CD14-positive monocyte (primary cell): ENCODE measurements at regions not wholly inside any gene's neighbourhood (a gene's known extent, or its start where the extent isn't known, plus 50 kb on each side); places are given as distances from the start of the nearest gene placed in this dataset.

ENCODE experiments used
- DNase-seq, 3 donors: peaks; one replicate each; pipeline ENCODE4 v3.0.0-alpha.2; 2011 to 2022
- H2AFZ ChIP-seq: 2 replicates; pipeline ENCODE4 v1.6.0; 2012; ENCODE audit warnings: mild to moderate bottlenecking, low read depth, low read length, inconsistent platforms; ENCODE audit not compliant: insufficient read depth, poor library complexity, severe bottlenecking
- H3K27ac ChIP-seq, 2 donors: 1 replicate in 1 of 2; 2 replicates in 1 of 2; pipeline ENCODE4 v1.5.1; 2012 to 2013; ENCODE audit warnings: low read length in 2 of 2, control low read depth in 1 of 2, inconsistent platforms in 1 of 2, low read depth in 1 of 2, mild to moderate bottlenecking in 1 of 2
- H3K27me3 ChIP-seq, 2 donors: one replicate each; pipeline versions ENCODE4 v1.6.0 to v1.6.1; 2011 to 2013; ENCODE audit warnings: low read length in 2 of 2; ENCODE audit not compliant: control insufficient read depth in 2 of 2, insufficient read depth in 2 of 2
- H3K36me3 ChIP-seq, 2 donors: replicated peaks in 1 of 2; 1 replicate in 1 of 2; 2 replicates in 1 of 2; pipeline versions ENCODE4 v1.5.1 to v1.6.1; 2012 to 2013; ENCODE audit warnings: low read length in 2 of 2, control low read depth in 1 of 2, inconsistent platforms in 1 of 2, mild to moderate bottlenecking in 1 of 2; ENCODE audit not compliant: insufficient read depth in 2 of 2, control insufficient read depth in 1 of 2
- H3K4me1 ChIP-seq, 2 donors: 1 replicate in 1 of 2; 2 replicates in 1 of 2; pipeline versions ENCODE4 v1.5.1 to v1.6.1; 2012 to 2013; ENCODE audit warnings: low read length in 2 of 2, control low read depth in 1 of 2, inconsistent platforms in 1 of 2, mild to moderate bottlenecking in 1 of 2, moderate library complexity in 1 of 2; ENCODE audit not compliant: insufficient read depth in 2 of 2, control insufficient read depth in 1 of 2
- H3K4me2 ChIP-seq: replicated peaks from 2 replicates; pipeline ENCODE3; 2012; ENCODE audit warnings: low read length, moderate library complexity, mild to moderate bottlenecking; ENCODE audit not compliant: poor library complexity, severe bottlenecking; ENCODE audit errors: extremely low read depth
- H3K4me3 ChIP-seq, 3 experiments: fragments of 200-600 bp in 1 of 3; sonication (generic) in 1 of 3; replicated peaks in 1 of 3; 1 replicate in 2 of 3; 2 replicates in 1 of 3; pipeline ENCODE4 v1.5.1; 2011 to 2013; ENCODE audit warnings: low read length in 3 of 3, mild to moderate bottlenecking in 3 of 3, control low read depth in 2 of 3, low read depth in 2 of 3, inconsistent platforms in 1 of 3, moderate library complexity in 1 of 3
- H3K79me2 ChIP-seq: 2 replicates; pipeline ENCODE4 v1.6.0; 2012; ENCODE audit warnings: mild to moderate bottlenecking, control low read depth, inconsistent platforms, low read length, moderate library complexity; ENCODE audit not compliant: insufficient read depth
- H3K9ac ChIP-seq: 2 replicates; pipeline ENCODE4 v1.6.0; 2017; ENCODE audit warnings: low read length, mild to moderate bottlenecking; ENCODE audit not compliant: insufficient read depth, poor library complexity, severe bottlenecking
- H3K9me3 ChIP-seq, 2 donors: replicated peaks in 1 of 2; 1 replicate in 1 of 2; 2 replicates in 1 of 2; pipeline versions ENCODE4 v1.5.1 to v1.6.1; 2012 to 2013; ENCODE audit warnings: low read length in 2 of 2, control low read depth in 1 of 2; ENCODE audit not compliant: control insufficient read depth in 1 of 2, insufficient read depth in 1 of 2
- H4K20me1 ChIP-seq: 2 replicates; pipeline ENCODE4 v1.6.0; 2012; ENCODE audit warnings: mild to moderate bottlenecking, low read length, control low read depth, moderate library complexity; ENCODE audit not compliant: insufficient read depth
- H3K27ac Mint-ChIP-seq, 7 donors: one replicate each; pipeline ENCODE4 v1.8.0; 2020; ENCODE audit warnings: mild to moderate bottlenecking in 7 of 7, mixed read lengths in 7 of 7, moderate library complexity in 6 of 7, inconsistent platforms in 2 of 7
- H3K27me3 Mint-ChIP-seq, 3 donors: one replicate each; pipeline ENCODE4 v1.8.0; 2021 to 2022; ENCODE audit warnings: low read depth in 3 of 3, mild to moderate bottlenecking in 3 of 3, mixed read lengths in 3 of 3, moderate library complexity in 3 of 3, inconsistent platforms in 1 of 3
- H3K36me3 Mint-ChIP-seq, 2 donors: one replicate each; pipeline ENCODE4 v1.8.0; 2020; ENCODE audit warnings: mixed read lengths in 2 of 2, inconsistent platforms in 1 of 2, mild to moderate bottlenecking in 1 of 2
- H3K4me1 Mint-ChIP-seq: one replicate; pipeline ENCODE4 v1.8.0; 2020; ENCODE audit warnings: mild to moderate bottlenecking, mixed read lengths
- H3K4me3 Mint-ChIP-seq, 2 donors: one replicate each; pipeline ENCODE4 v1.8.0; 2020; ENCODE audit warnings: mild to moderate bottlenecking in 2 of 2, mixed read lengths in 2 of 2, moderate library complexity in 1 of 2
- H3K9me3 Mint-ChIP-seq, 7 donors: one replicate each; pipeline ENCODE4 v1.8.0; 2020 to 2022; ENCODE audit warnings: mixed read lengths in 7 of 7, mild to moderate bottlenecking in 6 of 7, moderate library complexity in 6 of 7, inconsistent platforms in 2 of 7
- WGBS: methylation state at CpG from one replicate; pipeline ENCODE4 v1.1.5; 2013; ENCODE audit warnings: missing lambda C conversion rate; ENCODE audit not compliant: insufficient coverage; 5-methylcytosine and 5-hydroxymethylcytosine counted together
- intact Hi-C, 2 donors: fragments of 100-400 bp; cut with micrococcal nuclease; formaldehyde crosslinking; loops; one replicate each; pipeline versions ENCODE4 v1.15.0 to v1.15.1; 2023
- TF ChIP-seq, protein P1 (sequence below): fragments of 200-600 bp; IDR thresholded peaks from one replicate; pipeline ENCODE4 v1.8.0; 2022; ENCODE audit warnings: antibody characterized with exemption, mild to moderate bottlenecking

GRCh38 chr14:71594821-71595220 lies 337.4 kb upstream of the RGS6 start:
- no peak overlapping the region for H3K9ac ChIP-seq
- no peak for DNase-seq
- H3K27ac ChIP-seq: no peak overlapping the region
- intact Hi-C loops: no loop called here
- H3K4me3 ChIP-seq: no peak overlapping the region
- no peak overlapping the region for H3K4me3 Mint-ChIP-seq
- H3K4me2 ChIP-seq: no peak overlapping the region
- peaks cover 0 to 6% (median 4%) of the 10 kb centered on the region in 3 donors for H3K27me3 Mint-ChIP-seq
- H3K9me3 Mint-ChIP-seq: peaks cover 0 to 3% (median 2%) of the 10 kb centered on the region in 7 donors
- TF ChIP-seq, protein P1, sequence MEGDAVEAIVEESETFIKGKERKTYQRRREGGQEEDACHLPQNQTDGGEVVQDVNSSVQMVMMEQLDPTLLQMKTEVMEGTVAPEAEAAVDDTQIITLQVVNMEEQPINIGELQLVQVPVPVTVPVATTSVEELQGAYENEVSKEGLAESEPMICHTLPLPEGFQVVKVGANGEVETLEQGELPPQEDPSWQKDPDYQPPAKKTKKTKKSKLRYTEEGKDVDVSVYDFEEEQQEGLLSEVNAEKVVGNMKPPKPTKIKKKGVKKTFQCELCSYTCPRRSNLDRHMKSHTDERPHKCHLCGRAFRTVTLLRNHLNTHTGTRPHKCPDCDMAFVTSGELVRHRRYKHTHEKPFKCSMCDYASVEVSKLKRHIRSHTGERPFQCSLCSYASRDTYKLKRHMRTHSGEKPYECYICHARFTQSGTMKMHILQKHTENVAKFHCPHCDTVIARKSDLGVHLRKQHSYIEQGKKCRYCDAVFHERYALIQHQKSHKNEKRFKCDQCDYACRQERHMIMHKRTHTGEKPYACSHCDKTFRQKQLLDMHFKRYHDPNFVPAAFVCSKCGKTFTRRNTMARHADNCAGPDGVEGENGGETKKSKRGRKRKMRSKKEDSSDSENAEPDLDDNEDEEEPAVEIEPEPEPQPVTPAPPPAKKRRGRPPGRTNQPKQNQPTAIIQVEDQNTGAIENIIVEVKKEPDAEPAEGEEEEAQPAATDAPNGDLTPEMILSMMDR: no peak
- H3K36me3 ChIP-seq: peaks cover 0 to 16% of the 10 kb centered on the region in 2 donors
- peaks cover 0 to under 1% of the 10 kb centered on the region in 2 donors for H3K9me3 ChIP-seq
- WGBS: 83% methylated on average over 1 of the region's 3 CpGs
- peaks cover 35 to 43% of the 10 kb centered on the region in 2 donors for H3K36me3 Mint-ChIP-seq
- H3K4me1 Mint-ChIP-seq: peaks cover 26% of the 10 kb centered on the region
- peaks cover 89% of the 10 kb centered on the region for H4K20me1 ChIP-seq
- no peaks in the 10 kb centered on the region for H3K27me3 ChIP-seq
- H2AFZ ChIP-seq: no peak overlapping the region
- no peak overlapping the region for H3K27ac Mint-ChIP-seq
- peaks cover 17 to 23% of the 10 kb centered on the region in 2 donors for H3K4me1 ChIP-seq
- H3K79me2 ChIP-seq: no peaks in the 10 kb centered on the region

GRCh38 chr14:71595441-71595840 lies 336.8 kb upstream of the RGS6 start:
- Histone ChIP-seq H4K20me1 (peaks cover 84% of the 10 kb centered on the region), H3K36me3 (peaks cover 0 to 16% of the 10 kb centered on the region in 2 donors), H3K79me2 (no peaks in the 10 kb centered on the region), H3K9me3 (peaks cover 0 to 6% of the 10 kb centered on the region in 2 donors), H2AFZ (no peak overlapping the region), H3K4me3 (no peak overlapping the region), H3K4me2 (no peak overlapping the region), H3K4me1 (peaks cover 17 to 23% of the 10 kb centered on the region in 2 donors), H3K9ac (no peak overlapping the region), H3K27me3 (no peaks in the 10 kb centered on the region), H3K27ac (no peak overlapping the region)
- Mint-ChIP-seq H3K4me1 (peaks cover 26% of the 10 kb centered on the region), H3K36me3 (peaks cover 39 to 48% of the 10 kb centered on the region in 2 donors), H3K4me3 (no peak overlapping the region), H3K27ac (peak overlapping the region in 1 of 7 donors; percentile 20), H3K9me3 (peaks cover 4 to 10% (median 6%) of the 10 kb centered on the region in 7 donors), H3K27me3 (peaks cover 2 to 6% (median 4%) of the 10 kb centered on the region in 3 donors)
- 95% methylated on average over 3 of the region's 3 CpGs for WGBS
- TF ChIP-seq, protein P1: no peak
- intact Hi-C loops: no loop called here
- no peak for DNase-seq
